Lower lobe of right lung (tissue), 2 donors: ENCODE measurements at regions not wholly inside any gene's neighbourhood (a gene's known extent, or its start where the extent isn't known, plus 50 kb on each side); places are given as distances from the start of the nearest gene placed in this dataset.

Source experiments
- ATAC-seq, 2 donors: fragments of 200-7000 bp; cut with Tn5 transposase; one replicate each; pipeline ENCODE4 v1.9.1; 2020 to 2022; ENCODE audit warnings: mild to moderate bottlenecking in 2 of 2, moderate library complexity in 2 of 2
- DNase-seq: peaks from one replicate; pipeline ENCODE4 v3.0.0-alpha.2; 2020
- H3K27ac ChIP-seq: fragments of 200-600 bp; one replicate; pipeline ENCODE4 v1.8.0; 2022
- H3K27me3 ChIP-seq: fragments of 200-600 bp; one replicate; pipeline ENCODE4 v1.8.0; 2022; ENCODE audit warnings: low read depth
- H3K36me3 ChIP-seq: fragments of 200-600 bp; one replicate; pipeline ENCODE4 v1.8.0; 2022; ENCODE audit warnings: mild to moderate bottlenecking
- H3K4me1 ChIP-seq: fragments of 200-600 bp; one replicate; pipeline ENCODE4 v1.8.0; 2022
- H3K4me3 ChIP-seq: fragments of 200-600 bp; one replicate; pipeline ENCODE4 v1.8.0; 2022; ENCODE audit warnings: mild to moderate bottlenecking
- H3K9me3 ChIP-seq: fragments of 200-600 bp; one replicate; pipeline ENCODE4 v1.8.0; 2022
- CTCF ChIP-seq: fragments of 200-600 bp; IDR thresholded peaks from one replicate; pipeline ENCODE4 v1.8.0; 2022; ENCODE audit warnings: antibody characterized with exemption, mild to moderate bottlenecking
- intact Hi-C: fragments of 100-400 bp; cut with DNase I; formaldehyde crosslinking; loops from one replicate; pipeline ENCODE4 v1.11.0; 2022
- donor health status: DM: no; HTN: yes; CAD: no; lungs with severe emphysema.

DNA sequence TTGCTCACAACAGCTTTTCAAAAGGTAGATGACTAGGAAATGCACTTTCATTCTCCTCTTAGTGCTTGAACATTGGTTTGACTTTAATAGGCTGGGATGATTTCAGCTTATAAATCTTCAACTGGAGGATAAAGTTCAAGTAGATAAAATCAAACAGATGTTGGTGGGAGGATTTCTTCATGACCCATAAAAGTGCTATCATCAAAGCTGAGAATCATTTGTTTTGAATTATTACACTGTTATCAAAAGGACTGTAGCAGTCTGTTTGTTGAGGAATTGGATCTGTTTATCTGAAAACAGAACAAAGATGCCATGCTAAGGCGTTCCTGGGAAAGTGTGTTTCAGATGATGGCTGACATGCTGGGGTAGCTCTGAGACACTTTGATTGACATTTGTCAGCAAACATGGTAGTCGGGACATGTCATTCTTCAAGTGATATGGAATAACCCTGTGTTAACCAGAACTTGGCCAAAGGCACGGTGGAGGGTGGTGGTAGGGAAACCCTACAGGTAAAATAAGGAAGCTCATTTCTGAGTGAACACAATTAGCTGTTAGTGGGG lies 304.0 kb upstream of the PITX2 start:
- H3K4me1 ChIP-seq = no peaks in the 10 kb centered on the region
- no peak overlapping the region for H3K27ac ChIP-seq
- H3K4me3 ChIP-seq = no peak overlapping the region
- intact Hi-C loops = no loop called here
- no peaks in the 10 kb centered on the region for H3K36me3 ChIP-seq
- TF ChIP-seq CTCF = no peak
- no peaks in the 10 kb centered on the region for H3K9me3 ChIP-seq
- ATAC-seq = no peak
- DNase-seq = no peak
- no peaks in the 10 kb centered on the region for H3K27me3 ChIP-seq

DNA sequence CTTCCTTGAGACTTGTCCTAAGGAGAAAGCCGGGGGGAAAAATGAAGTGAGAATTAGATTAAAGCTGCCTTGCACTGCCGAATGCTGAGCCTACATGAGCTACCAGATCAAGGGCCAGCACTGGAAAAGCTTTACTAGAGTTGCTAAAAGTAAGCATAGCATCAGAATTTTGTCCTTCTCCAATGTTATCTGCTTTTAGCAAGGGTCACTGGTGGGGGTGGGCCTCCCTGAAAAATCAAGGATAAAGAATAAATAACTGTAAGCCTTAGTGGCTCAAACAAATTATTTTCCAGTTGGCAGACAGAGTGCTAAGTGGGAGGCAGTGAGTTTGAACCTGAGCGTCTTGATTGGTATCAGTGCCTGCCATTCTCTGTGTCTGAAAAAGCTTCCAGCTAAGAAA lies 310.5 kb upstream of the PITX2 start:
- no peak for TF ChIP-seq CTCF
- intact Hi-C loops = no loop called here
- Histone ChIP-seq H3K4me3 (no peak overlapping the region), H3K9me3 (no peaks in the 10 kb centered on the region), H3K4me1 (no peaks in the 10 kb centered on the region), H3K36me3 (no peaks in the 10 kb centered on the region), H3K27me3 (no peaks in the 10 kb centered on the region), H3K27ac (no peak overlapping the region)
- ATAC-seq (no peak), DNase-seq (no peak)

- no peak for DNase-seq
- ATAC-seq = no peak
- Histone ChIP-seq H3K4me3 (no peak overlapping the region), H3K27ac (no peak overlapping the region), H3K36me3 (no peaks in the 10 kb centered on the region), H3K4me1 (no peaks in the 10 kb centered on the region), H3K9me3 (no peaks in the 10 kb centered on the region), H3K27me3 (no peaks in the 10 kb centered on the region)
- TF ChIP-seq CTCF = no peak
- intact Hi-C loops = no loop called here
Observed at GRCh38 chr4:110944501-110944900, 321.6 kb upstream of the PITX2 start.

GRCh38 chr4:110945600-110945999 lies 322.7 kb upstream of the PITX2 start:
- Histone ChIP-seq H3K36me3 (no peaks in the 10 kb centered on the region), H3K4me3 (no peak overlapping the region), H3K4me1 (no peaks in the 10 kb centered on the region), H3K27ac (no peak overlapping the region), H3K9me3 (no peaks in the 10 kb centered on the region), H3K27me3 (no peaks in the 10 kb centered on the region)
- intact Hi-C loops = no loop called here
- no peak for TF ChIP-seq CTCF
- ATAC-seq = no peak
- DNase-seq = no peak

- H3K4me1 ChIP-seq = no peaks in the 10 kb centered on the region
- H3K9me3 ChIP-seq = no peaks in the 10 kb centered on the region
- DNase-seq = no peak
- no peak for TF ChIP-seq CTCF
- no peak overlapping the region for H3K27ac ChIP-seq
- no peak overlapping the region for H3K4me3 ChIP-seq
- ATAC-seq = no peak
- no peaks in the 10 kb centered on the region for H3K27me3 ChIP-seq
- intact Hi-C loops = no loop called here
- no peaks in the 10 kb centered on the region for H3K36me3 ChIP-seq
Observed at GRCh38 chr4:110949542-110949941, 326.7 kb upstream of the PITX2 start.

DNA sequence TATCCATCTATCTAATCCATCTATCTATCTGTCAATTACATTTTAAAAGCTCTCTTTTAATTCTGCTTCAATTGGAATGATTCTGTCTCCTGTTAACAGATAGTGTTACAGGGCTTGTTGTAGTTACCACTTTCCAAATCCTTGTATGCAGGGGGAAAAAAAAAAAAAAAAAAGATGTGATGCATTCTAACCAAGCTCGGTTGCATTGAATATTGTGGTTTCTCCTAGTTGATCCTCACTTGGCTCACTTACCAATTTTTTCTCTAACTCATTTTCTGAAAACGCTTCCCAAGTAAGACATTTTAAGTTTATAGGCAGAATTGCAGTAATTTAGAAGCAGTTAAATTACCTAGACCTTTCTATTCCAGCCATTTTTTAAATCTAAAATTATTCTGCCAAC lies 327.9 kb upstream of the PITX2 start:
- no peak for DNase-seq
- ATAC-seq = no peak
- intact Hi-C loops = no loop called here
- H3K36me3 ChIP-seq = no peaks in the 10 kb centered on the region
- H3K4me3 ChIP-seq = no peak overlapping the region
- no peaks in the 10 kb centered on the region for H3K27me3 ChIP-seq
- no peaks in the 10 kb centered on the region for H3K4me1 ChIP-seq
- H3K9me3 ChIP-seq = no peaks in the 10 kb centered on the region
- no peak for TF ChIP-seq CTCF
- no peak overlapping the region for H3K27ac ChIP-seq
